ENCODE measurements at regions not wholly inside any gene's neighbourhood (a gene's known extent, or its start where the extent isn't known, plus 50 kb on each side); places are given as distances from the start of the nearest gene placed in this dataset.
"Not testable (repeated sequence)": the region's sequence is repeated elsewhere in the genome, so short reads cannot be mapped to it uniquely, and the experiment has no call there.

DNA sequence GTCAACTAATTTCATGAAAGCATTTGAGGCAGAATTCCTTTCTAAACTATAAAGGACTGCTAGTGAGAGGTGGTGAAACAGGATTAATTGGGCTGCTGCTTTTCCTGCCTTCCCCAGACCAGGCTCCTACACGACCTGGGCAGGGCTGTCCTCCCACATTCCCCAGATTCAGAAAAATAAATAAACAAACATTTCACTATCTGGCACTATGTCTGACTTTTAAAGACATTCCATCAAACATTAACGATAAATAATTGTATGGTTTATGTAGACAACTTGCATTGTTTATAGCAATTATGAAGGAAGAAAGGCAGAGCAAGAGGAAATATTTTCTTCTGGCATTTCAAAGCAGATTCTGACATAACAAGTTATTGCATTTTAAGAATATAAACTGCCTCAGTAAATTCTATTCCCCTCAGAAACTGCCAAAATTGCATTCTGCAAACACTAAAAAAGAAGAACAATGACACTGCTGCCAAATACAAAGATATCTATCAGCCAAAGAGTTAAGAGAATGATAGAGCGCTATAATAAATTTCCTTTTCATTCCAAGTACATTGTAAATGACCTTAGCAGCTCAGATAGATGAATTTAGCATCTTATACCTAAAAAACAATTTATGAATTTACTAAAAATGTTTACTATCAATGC lies 214.7 kb upstream of the INTU start:
- peak; percentile 24 for DNase-seq

DNA sequence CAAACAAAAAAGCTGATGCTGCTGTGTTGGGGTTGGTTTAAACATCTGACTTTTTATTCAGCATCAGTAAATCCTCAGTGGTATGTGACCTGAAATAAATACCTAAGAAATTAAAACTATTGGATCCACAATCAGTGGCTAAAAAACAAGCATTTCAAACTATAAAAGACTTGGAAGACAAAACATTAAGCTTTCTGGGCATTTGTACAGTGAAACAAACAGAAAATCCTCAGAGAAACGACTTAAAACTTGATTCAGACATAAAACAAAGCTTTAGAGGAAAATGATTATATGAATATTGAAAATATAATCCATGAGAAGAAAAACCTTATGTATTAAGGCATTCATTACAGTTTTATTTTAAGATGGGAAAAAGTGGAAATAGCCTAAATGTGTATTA lies 213.3 kb upstream of the INTU start:
- no peak for DNase-seq

DNA sequence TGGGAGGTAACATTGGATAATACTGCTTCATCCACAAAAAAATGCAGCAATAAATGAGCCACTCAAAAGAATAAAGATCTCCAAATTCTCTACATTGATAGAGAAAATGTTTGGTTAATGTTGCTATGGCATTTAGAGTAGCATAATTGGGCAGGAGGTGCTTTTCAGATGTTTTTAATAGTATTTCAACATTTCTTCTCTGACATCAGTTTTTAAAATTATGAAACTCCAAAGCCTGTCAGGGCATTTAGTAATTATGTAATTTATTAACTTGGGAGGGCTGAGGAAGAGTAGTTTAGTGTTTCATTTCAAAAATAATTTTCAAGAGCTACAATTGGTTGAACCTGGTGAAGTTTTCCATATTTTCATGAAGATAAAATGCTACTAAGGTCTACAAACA lies 211.3 kb upstream of the INTU start:
- DNase-seq = no peak

DNA sequence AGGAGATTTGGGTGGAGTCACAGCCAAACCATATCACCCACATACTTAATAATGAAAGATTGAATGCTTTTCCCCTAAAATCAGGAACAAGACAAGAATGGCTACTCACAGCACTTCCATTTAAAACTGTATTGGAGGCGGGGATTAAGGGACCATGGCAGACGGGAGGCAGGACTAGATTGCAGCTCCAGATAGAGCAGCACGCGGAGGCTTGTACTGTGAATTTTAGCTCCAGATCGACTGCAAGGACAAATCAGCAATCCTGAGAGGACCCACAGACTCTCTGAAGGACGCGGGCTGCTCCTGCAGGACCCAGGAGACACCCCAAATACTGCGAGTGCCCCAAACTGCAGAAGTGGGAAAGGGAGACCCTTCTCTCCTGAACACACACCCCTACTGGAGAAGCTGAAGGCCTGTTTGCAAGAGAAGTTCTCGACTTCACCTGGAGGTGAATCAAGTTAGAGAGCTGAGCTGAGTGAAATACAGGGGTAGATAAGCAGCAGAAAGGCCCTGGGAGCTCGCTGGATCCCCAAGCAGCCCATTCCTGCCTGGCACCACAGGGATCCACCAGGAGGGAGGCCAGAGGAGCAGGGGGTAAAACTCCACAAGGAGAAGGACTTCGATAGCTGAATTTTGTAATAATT lies 207.4 kb upstream of the INTU start:
- DNase-seq = no peak

DNA sequence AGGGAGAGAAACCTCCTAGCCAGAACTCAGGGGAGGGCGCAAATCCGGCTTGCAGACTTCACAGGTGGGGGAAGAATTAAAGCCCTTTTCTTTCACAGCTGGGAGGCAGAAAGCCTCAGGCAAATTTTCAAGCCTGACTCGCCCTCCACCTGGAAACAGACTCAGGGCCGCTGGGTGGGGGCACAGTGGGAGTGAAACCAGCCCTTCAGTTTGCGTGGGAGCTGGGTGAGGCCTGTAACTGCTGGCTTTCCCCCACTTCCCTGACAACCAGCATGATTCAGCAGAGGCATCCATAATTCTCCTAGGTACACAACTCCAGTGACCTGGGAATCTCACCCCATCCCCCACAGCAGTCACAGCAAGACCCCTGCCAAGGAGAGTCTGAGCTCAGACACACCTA lies 206.9 kb upstream of the INTU start:
- no peak for DNase-seq

DNA sequence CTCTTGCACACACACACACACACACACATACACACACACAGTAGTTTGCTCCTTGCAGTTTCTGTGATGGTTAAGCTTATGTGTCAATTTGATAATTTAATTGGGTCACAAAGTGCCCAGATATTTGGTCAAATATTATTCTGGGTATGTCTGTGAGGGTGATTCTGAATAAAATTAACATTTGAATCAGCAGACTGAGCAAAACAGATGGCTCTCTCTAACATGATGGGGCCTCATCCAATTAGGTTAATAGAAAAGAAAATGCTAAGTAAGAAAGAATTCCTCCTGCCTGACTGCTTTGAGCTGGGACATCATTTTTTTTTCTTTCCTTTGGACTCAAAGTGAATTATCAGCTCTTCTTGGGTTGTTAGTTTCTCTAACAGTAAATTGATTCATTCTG lies 191.2 kb upstream of the INTU start:
- no peak for DNase-seq

DNA sequence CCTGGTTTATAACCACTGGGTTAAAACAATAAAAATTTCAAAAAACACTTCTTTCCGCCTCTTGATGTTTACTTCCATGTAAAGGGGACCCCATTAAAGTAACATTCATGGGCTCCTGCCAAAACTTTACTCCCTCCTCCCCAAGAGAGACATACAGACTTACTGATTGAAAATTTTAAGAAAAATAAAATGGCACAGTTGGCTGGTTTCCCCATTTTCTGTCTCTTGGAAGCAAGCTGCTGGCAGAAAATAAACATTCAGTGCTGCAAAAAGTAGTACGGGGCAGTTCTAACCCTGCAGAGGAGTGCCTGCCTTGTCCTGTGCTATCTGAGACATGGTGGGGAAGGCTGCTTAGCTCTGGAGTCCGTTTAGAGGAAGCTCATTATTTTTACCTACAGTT lies 187.3 kb upstream of the INTU start:
- DNase-seq = no peak

DNA sequence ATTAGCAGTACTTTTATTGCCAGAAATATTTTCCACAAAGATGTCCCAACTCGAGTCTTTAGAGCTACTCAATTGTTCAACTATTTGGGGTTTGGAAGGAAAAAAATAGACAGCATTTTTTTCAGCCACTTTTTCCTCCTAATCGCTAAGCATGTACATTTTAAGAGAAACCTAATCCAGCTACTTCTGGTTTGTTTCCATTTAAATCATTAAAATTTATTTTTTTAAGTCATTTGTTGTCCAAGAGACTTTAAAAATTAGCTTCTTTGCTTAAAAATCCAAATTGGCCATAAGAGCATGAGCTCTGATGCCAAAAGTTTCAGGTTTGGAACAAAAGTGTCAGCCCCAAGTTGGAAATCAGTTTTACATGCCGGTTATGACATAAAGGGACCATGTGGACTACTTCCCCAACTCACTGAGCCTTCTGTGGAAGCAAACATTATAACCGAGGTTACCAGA lies 186.3 kb upstream of the INTU start:
- peak; percentile 35 for DNase-seq

DNA sequence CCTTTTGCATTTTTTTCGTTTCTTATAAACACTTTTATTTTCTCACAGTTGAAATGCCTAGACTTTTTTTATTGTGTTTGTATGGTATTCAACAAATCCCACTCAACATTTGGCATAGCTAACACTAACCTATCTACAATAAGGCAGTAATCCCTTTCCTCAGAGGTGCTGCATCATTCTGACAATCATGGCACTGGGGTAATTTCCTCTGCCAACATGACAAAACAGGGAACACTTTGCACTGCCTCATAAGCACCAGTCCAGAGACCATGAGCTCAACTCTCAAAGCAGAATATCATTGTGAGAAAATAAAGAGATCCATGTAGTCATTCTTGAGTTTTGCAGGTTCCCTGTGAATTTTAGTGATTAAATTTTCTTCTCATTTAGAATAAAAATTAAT lies 183.8 kb upstream of the INTU start:
- no peak for DNase-seq

DNA sequence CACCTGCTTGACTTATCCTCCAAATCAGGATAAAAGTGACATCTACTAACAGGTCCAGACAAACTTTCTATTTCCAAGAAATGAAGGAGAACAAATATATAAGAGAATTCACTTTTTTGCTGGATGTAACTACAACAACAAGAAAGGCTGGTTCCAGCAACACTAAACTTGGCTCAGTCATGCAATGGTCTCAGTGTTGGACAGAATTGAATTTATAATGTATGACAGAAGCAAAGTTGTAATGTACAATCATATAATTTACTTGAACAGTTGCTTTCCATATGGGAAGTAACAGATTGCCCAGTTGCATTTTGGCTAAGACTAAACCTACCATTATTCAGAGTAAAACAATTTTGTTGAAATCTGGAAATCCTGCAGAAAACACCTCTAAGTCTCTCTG lies 183.3 kb upstream of the INTU start:
- DNase-seq = peak; percentile 61

DNA sequence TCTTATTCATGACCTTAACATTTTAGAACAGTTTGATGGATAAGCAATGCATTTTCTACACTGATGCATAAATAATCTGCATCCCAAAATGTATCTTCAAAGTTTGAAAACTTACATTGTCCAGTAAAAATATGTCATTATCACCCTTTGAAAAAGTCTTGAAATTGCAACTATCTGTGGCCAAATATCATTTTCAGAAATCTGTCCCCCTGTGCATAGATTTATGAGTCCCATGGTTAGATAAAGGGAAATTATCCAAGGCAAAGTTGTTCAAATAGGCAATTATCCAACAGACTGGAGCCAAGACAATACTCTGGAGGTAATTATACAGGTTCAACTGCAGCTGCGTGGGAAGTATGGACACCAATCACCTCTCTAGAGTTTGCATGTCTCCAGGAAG lies 182.5 kb upstream of the INTU start:
- peak; percentile 14 for DNase-seq

DNA sequence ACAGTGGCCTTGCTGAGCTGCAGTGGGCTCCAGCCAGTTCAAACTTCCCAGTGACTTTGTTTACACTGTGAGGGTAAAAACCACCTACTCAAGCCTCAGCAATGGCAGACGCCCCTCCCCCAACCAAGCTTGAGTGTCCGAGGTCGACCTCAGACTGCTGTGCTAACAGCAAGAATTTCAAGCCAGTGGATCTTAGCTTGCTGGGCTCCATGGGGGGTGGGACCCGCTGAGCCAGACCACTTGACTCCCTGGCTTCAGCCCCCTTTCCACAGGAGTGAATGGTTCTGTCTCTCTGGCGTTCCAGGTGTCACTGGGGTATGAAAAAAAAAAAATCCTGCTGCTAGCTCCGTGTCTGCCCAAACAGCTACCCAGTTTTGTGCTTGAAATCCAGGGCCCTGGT lies 168.9 kb upstream of the INTU start:
- no peak for DNase-seq

DNA sequence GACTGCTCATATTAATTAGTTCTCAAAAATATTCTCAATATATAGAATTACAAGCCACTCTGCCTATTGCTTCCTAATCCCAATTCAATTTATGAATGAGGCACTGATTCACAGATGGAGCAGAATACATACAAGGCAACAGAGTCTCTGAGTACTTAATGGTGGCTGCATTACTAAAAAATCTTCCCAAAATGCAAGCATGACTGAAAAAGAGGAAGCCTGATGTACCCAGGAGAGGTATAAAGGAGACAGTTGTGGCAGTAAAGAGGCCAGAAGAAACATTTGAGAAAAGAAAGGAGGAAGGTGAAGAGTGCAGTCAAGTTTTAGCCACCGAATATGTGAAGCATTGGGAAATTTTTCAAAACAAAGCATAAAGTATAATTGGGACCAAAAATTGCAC lies 163.2 kb upstream of the INTU start:
- no peak for DNase-seq

DNA sequence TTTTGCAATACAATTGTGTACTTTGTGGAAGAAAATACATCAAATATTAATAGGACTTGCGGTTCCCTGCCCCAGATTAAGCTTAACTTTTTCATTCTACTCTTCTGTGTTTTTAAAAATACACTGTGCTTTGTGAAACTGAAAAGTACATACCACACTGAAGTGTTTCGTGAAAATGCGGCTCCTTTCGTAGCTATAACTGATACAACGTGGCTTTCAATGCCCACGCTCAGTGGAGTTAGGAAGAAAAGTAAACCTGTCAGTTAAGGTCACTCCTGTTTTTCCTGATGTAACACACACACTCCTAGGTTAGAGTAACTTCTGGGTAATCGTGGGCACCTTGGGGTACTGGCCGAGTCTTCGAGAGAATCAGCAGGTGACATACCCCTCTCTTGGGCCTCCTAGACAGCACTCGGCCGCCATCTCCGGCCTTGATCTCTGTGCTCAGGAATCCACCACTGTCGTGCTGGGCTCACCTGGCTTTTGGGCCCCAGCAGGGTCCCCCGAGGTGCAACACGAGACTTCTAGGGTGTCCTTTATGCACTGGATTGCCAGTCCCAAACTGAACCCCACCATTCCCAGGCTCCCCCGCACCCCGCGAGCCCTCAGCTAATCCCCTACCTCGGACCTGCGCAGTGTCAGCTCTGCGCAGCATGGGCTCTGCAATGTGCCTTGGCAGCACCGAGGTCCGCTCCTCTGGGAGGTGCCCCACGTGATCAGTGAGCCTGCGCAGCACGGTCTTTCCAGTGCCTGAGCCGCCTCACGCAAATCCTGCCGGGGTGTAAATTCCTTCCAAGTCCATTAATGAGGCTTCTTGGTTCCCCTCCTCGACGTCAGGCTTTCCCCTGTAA lies 162.6 kb upstream of the INTU start:
- DNase-seq = no peak

DNA sequence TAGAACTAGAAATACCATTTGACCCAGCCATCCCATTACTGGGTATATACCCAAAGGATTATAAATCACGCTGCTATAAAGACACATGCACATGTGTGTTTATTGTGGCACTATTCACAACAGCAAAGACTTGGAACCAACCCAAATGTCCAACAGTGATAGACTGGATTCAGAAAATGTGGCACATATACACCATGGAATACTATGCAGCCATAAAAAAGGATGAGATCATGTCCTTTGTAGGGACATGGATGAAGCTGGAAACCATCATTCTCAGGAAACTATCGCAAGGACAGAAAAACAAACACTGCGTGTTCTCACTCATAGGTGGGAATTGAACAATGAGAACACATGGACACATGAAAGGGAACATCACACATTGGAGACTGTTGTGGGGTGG lies 154.5 kb upstream of the INTU start:
- DNase-seq = not testable (repeated sequence)

DNA sequence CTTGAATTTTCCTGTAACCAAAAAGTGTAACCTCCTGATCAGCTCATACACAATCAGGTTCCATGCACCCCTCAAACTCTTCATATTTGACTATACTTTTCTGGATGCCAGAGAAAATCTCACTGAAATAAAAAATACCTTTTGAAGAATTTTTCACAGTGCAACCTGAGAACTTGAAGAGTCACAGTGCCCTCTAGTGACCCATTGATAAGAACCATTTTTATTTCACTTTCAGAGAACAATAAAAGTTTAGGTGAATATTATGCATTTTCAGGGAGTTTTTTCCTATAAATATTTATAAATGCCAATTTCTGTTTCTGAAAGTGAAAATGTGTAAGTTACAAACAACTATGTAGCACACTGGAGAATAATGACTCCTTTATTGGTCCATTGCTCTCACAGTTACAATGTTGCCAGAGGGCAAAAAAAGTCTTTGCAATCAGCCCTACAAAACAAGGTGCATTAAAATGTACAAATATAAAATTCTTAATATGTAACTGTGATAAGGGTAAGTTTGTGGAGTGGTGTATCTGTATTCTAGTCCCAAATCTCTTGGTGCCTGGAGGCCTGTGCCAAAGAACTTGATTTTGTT lies 153.6 kb upstream of the INTU start:
- DNase-seq = peak; percentile 79

DNA sequence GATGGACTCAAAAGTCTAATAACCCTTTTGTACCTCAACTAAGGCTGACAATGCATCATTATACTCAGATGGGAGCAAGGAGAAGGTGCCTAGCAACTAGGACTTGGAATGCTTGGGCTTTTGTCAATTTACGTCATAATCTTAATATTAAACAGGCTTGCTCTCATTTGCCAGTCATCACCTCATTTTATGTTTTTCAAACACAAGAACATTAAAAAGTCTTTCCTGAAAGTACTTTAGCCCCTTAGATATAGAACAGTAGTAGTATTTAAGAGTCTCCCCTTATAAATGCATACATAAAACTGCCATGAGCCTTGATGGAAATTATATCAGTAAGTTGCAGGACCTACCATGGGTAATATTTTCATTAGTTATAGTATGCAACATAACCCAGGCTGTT lies 150.7 kb upstream of the INTU start:
- DNase-seq = peak; percentile 27

DNA sequence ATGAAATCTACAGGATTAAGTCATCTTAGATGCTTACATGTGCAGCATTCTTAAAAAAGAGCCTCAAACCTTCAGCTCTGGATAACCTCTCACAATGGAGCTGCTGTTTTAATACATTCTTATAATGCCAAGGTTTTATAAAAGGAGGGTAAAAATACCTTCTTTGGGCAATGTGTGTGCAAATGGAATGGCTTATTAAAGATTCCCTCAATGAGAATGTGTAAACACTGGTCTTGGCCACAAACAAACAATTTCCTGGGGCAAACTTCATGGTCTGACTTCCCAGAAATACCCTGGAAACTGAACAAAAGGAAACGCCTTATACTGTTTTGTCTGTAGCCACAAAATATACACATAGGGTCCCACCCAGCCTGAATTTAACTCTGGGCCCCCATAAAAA lies 148.6 kb upstream of the INTU start:
- DNase-seq = no peak

DNA sequence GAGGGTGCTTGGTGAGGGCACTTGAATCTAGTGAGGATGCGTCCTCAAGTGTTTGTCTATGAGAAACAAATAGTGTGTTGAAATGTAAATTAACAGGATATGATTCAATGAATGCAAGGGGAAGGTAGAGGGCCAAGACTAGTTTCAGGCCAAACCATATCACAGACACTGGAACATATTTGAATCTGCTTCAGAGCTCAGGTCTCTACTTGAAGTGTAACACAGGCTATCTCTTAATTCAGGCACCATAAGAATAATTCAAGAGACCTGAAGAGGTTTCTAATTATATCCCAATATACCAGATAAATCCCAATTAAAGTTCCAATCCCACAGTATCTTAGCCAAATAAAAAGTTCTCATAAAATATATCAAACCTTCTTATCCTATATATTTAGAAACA lies 146.5 kb upstream of the INTU start:
- DNase-seq = no peak

DNA sequence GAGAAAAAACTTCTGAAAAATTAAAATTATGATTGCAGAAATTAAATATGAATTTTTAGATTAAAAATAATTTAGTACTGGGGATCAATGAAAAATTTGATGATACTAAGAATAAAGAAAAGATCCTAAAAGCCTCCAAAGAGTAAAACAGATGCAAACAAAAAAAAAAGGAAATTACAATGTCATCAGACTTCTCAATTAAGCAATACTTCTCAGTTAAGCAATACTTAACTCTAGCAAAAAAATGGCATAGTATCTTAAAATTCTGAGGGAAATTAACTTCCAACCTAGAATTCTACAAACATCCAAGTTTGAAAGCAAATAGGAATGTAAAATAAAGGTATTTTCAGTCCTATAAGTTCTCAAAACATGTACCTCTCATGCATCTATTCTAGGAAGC lies 141.2 kb upstream of the INTU start:
- DNase-seq = no peak

DNA sequence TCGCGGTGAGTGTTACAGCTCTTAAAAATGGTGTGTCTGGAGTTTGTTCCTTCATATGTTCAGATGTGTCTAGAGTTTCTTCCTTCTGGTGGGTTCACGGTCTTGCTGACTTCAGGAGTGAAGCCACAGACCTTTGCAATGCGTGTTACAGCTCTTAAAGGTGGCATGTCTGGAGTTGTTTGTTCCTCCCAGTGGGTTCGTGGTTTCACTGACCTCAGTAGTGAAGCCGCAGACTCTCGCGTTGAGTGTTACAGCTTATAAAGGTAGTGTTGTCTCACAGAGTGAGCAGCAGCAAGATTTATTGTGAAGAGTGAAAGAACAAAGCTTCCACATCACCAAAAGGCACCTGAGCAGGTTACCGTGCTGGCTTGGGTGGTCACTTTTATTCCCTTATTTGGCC lies 135.9 kb upstream of the INTU start:
- DNase-seq = not testable (repeated sequence)

DNA sequence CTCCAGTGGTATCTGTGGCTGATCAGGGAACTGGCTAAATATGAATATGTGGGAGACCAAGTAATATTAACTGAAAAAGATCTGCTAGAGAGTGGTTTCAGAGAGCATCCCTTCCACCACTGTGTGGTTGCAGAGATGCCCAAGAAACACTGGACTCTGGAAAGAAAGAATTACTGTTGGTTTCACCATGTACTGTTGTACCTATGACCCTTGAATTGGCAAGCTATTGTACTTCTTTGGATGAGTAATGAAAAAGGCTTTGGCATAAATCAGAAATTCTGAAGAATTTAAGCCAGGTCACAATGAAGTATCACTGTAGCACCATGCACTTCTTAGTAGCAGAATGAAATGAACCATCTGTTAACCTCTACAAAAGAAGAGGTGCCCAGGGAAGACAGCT lies 134.4 kb upstream of the INTU start:
- DNase-seq = no peak

DNA sequence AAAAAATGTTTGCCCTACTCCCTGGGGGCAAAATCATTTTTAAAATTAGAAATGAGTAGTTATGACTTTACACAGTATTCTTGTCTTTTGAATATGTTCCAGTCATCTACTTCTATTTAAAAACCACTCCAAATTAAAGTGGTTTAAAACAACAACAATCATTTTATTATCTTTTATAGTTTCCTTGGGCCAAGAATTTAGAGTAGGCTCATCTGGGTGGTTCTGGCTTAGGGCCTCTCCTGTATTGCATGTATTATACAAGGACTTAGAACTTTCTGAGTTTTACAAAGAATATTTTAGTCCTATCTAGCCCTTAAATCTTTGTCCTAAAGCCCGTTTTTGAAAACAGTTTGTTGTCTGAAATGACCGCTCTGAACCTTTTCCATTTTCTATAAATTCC lies 132.5 kb upstream of the INTU start:
- no peak for DNase-seq
